Activated naive CD4-positive, alpha-beta T cell treated with anti-CD3 and anti-CD28 coated beads for 36 hours (primary cell): ENCODE measurements at regions not wholly inside any gene's neighbourhood (a gene's known extent, or its start where the extent isn't known, plus 50 kb on each side); places are given as distances from the start of the nearest gene placed in this dataset.
"Not testable (repeated sequence)": the region's sequence is repeated elsewhere in the genome, so short reads cannot be mapped to it uniquely, and the experiment has no call there.

Experiments used
- CTCF ChIA-PET: fragments of 350-600 bp; sonication (Branson Sonifier 250); formaldehyde crosslinking; loops from one replicate; lab custom pipeline; 2021; ENCODE audit warnings: antibody characterized with exemption; lab: Charles Lee
- DNase-seq: peaks from one replicate; pipeline ENCODE4 v3.0.0-alpha.2; 2020
- H3K27ac Mint-ChIP-seq: one replicate; pipeline ENCODE4 v1.8.0; 2021; ENCODE audit warnings: mild to moderate bottlenecking, mixed read lengths
- H3K27me3 Mint-ChIP-seq: one replicate; pipeline ENCODE4 v1.8.0; 2021; ENCODE audit warnings: low read depth, mixed read lengths
- H3K36me3 Mint-ChIP-seq: one replicate; pipeline ENCODE4 v1.8.0; 2021; ENCODE audit warnings: low read depth, mixed read lengths
- H3K4me1 Mint-ChIP-seq: one replicate; pipeline ENCODE4 v1.8.0; 2021; ENCODE audit warnings: low read depth, mixed read lengths
- H3K4me3 Mint-ChIP-seq: one replicate; pipeline ENCODE4 v1.8.0; 2021; ENCODE audit warnings: mild to moderate bottlenecking, moderate library complexity, mixed read lengths
- H3K9me3 Mint-ChIP-seq: one replicate; pipeline ENCODE4 v1.8.0; 2021; ENCODE audit warnings: mixed read lengths
- intact Hi-C: fragments of 100-400 bp; cut with micrococcal nuclease; formaldehyde crosslinking; loops from one replicate; pipeline ENCODE4 v1.15.1; 2023

DNA sequence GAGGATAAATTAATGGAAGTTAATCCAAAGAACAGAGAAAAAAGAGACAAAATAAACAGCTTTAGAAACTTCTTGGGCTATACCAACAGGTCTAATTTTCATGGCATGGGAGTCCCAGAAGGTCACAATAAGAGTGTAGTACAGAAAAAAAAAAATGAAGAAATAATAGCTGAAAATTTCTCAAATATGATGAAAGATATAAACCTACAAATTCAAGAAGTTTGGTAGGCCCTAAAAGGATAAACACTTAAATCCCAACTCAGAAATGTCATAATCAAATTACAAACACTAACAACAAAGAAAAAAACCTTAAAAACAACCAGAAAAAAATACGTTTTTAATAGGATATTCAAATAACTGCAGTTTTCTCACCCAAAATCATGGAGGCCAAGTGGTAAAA, 229.3 kb upstream of the ZEB2 start:
- no peak overlapping the region for H3K27ac Mint-ChIP-seq
- no peak overlapping the region for H3K4me3 Mint-ChIP-seq
- no peaks in the 10 kb centered on the region for H3K36me3 Mint-ChIP-seq
- H3K27me3 Mint-ChIP-seq: no peaks in the 10 kb centered on the region
- peaks cover 26% of the 10 kb centered on the region for H3K9me3 Mint-ChIP-seq
- DNase-seq: no peak
- no peaks in the 10 kb centered on the region for H3K4me1 Mint-ChIP-seq
- intact Hi-C loops: no loop called here
- CTCF ChIA-PET: no interaction called here

DNA sequence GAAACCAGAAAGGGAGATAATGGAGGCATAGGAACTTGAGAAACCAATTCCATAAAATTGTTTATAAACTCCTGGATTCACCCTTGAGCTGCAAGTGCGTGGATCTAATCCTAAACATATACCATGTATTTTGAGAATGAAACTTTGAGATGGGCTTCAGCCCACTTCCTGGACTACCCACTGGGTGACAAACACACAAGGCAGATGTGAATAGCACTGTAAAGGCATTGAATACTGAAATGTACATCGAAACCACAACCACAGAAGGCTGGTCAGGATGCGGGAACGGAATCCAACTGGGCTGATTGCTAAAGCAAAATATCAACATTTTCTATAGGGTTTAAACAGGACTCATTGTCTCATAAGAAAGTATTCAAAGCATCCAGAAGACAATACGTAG, 228.5 kb upstream of the ZEB2 start:
- Mint-ChIP-seq H3K4me3 (no peak overlapping the region), H3K27ac (no peak overlapping the region), H3K27me3 (no peaks in the 10 kb centered on the region), H3K4me1 (no peaks in the 10 kb centered on the region), H3K9me3 (peaks cover 26% of the 10 kb centered on the region), H3K36me3 (no peaks in the 10 kb centered on the region)
- intact Hi-C loops: no loop called here
- CTCF ChIA-PET: interaction anchor here (0.6 kb wide), 1 partner anchor 188 kb away, joined by 4 read pairs; no protein-coding TSS in a partner anchor
- no peak for DNase-seq

DNA sequence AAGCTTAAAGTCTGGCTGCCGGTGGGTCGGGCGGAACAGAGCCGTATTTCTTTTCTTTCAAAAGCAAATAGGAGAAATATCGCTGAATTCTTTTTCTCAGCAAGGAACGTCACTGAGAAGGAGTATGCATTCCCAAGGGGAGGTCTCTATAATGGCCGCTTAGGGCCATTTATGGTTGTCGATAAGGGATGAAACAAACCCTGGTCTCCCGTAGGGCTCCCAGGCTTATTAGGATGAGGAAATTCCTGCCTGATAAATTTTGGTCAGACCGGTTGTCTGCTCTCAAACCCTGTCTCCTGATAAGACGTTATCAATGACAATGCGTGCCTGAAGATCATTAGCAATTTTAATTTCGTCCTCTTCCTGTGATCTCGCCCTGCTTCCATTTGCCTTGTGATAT, 227.7 kb upstream of the ZEB2 start:
- Mint-ChIP-seq H3K9me3 (peaks cover 26% of the 10 kb centered on the region), H3K4me1 (no peaks in the 10 kb centered on the region), H3K27ac (no peak overlapping the region), H3K27me3 (no peaks in the 10 kb centered on the region), H3K4me3 (no peak overlapping the region), H3K36me3 (no peaks in the 10 kb centered on the region)
- intact Hi-C loops: no loop called here
- no peak for DNase-seq
- CTCF ChIA-PET: no interaction called here

DNA sequence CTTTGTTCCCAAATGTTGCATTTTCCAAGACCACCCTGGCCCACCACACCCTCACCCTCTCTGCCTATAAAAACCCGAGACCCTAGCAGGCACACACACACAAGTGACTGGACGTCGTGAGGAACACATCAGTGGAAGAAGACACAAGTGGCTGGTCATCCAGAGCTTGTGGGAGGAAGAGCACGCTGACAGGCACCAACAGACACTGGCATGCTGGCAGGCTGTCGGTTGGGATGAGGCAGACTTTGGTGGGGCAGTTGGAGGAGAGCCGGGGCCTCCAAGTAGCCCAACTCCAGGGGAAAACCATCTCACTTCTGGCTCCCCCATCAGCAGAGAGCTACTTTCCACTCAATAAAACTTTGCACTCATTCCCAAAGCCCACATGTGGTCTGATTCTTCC, 225.5 kb upstream of the ZEB2 start:
- DNase-seq: no peak
- Mint-ChIP-seq H3K36me3 (no peaks in the 10 kb centered on the region), H3K27me3 (no peaks in the 10 kb centered on the region), H3K9me3 (peaks cover 21% of the 10 kb centered on the region), H3K4me1 (no peaks in the 10 kb centered on the region), H3K4me3 (no peak overlapping the region), H3K27ac (no peak overlapping the region)
- intact Hi-C loops: no loop called here
- CTCF ChIA-PET: no interaction called here

DNA sequence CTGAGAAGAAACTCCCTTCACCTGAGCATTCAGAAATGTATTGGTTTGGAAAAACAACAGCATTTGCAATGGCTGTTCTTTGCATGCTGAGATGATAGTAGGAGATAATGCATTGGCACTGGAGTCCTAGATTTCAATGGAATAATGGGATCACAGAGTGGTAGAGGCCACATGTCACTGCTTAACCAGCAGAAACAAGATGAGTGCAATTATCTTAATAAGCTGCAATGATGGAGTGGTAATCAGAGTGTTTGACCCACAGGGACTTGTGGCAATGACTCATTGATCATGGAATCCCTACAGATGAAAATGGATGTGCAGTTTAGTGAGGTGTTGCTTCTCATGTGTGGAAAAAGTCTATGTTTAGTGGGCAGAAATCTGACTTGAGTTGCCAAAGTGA, 218.8 kb upstream of the ZEB2 start:
- no peak overlapping the region for H3K4me3 Mint-ChIP-seq
- no peak for DNase-seq
- H3K36me3 Mint-ChIP-seq: no peaks in the 10 kb centered on the region
- intact Hi-C loops: no loop called here
- peaks cover 3% of the 10 kb centered on the region for H3K9me3 Mint-ChIP-seq
- H3K27ac Mint-ChIP-seq: no peak overlapping the region
- H3K4me1 Mint-ChIP-seq: no peaks in the 10 kb centered on the region
- CTCF ChIA-PET: no interaction called here
- no peaks in the 10 kb centered on the region for H3K27me3 Mint-ChIP-seq

DNA sequence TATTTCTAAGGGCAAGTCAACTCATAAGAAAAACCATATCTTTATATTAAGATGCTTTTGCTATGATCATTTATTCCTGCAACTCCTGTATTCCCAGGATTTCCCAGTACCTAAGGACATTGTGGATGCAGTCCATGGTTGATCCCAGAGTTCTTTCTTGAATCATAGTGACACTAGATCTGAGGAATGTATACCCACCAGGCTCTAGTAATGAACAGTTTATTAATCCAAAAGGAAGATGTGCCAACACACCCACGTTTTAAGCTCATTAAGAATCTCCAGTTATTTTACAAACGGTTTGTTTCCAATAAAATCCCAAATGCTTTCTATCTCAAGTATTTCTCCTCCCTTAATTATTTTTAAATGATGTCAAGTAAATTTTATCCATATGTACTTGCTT, 210.8 kb upstream of the ZEB2 start:
- Mint-ChIP-seq H3K4me3 (no peak overlapping the region), H3K9me3 (peaks cover 3% of the 10 kb centered on the region), H3K36me3 (no peaks in the 10 kb centered on the region), H3K27ac (no peak overlapping the region), H3K27me3 (no peaks in the 10 kb centered on the region), H3K4me1 (no peaks in the 10 kb centered on the region)
- intact Hi-C loops: no loop called here
- CTCF ChIA-PET: no interaction called here
- DNase-seq: no peak

DNA sequence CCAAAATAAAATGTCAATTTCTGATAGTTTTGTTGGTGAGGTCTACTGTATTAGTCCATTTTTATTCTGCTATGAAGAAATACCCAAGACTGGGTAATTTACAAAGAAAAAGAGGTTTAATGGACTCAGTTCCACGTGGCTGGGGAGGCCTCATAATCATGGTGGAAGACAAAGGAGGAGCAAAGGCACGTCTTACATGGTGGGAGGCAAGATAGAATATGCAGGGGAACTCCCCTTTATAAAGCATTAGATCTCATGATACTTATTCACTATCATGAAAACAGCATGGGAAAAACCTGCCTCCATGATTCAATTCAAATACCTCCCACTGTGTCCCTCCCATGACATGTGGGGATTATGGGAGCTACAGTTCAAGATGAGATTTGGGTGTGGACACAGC, 204.5 kb upstream of the ZEB2 start:
- DNase-seq, H3K36me3 Mint-ChIP-seq, H3K27me3 Mint-ChIP-seq, H3K9me3 Mint-ChIP-seq, CTCF ChIA-PET, intact Hi-C loops, H3K4me3 Mint-ChIP-seq, H3K4me1 Mint-ChIP-seq, H3K27ac Mint-ChIP-seq: not testable (repeated sequence)

DNA sequence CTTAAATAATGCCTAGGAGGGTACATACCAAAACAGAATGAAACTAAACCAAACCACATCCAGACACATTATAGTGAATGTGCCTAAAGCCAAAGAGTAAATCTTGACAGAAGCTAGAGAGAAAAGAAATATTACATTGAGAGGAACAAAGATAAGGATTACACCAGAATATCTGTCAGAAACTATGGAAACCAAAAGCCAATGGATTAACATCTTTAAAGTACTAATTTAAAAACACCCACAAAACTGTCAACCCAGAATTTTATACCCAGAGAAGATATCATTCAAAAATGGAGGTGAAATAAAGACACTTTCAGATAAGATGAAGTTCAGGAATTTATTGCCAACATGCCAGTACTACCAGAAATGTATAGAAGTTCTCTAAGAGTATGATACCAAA, 198.5 kb upstream of the ZEB2 start:
- intact Hi-C loops: no loop called here
- Mint-ChIP-seq H3K9me3 (peaks cover 15% of the 10 kb centered on the region), H3K27me3 (no peaks in the 10 kb centered on the region), H3K4me3 (no peak overlapping the region), H3K27ac (no peak overlapping the region), H3K36me3 (no peaks in the 10 kb centered on the region), H3K4me1 (no peaks in the 10 kb centered on the region)
- CTCF ChIA-PET: no interaction called here
- no peak for DNase-seq

DNA sequence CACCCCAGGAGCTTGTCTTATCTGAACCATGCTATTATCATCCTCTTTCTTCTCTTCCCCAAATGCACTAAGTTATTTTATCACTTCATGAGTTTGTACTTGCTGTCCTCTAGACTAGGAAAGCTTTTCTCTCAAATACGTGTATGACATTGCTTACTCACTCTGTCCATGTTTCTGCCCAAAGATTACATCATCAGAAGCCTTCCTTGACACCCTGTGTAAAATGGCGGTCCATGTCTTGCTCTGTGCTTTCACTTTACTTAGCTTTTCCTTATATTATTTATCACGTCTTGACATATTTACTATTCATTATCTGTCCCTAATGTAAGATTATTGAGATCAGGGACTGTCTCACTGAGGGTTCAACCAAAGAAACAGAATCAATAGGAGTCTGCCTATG, 196.1 kb upstream of the ZEB2 start:
- no peaks in the 10 kb centered on the region for H3K4me1 Mint-ChIP-seq
- H3K4me3 Mint-ChIP-seq: no peak overlapping the region
- no peak for DNase-seq
- CTCF ChIA-PET: no interaction called here
- H3K27me3 Mint-ChIP-seq: no peaks in the 10 kb centered on the region
- H3K9me3 Mint-ChIP-seq: peaks cover 15% of the 10 kb centered on the region
- no peaks in the 10 kb centered on the region for H3K36me3 Mint-ChIP-seq
- no peak overlapping the region for H3K27ac Mint-ChIP-seq
- intact Hi-C loops: no loop called here

DNA sequence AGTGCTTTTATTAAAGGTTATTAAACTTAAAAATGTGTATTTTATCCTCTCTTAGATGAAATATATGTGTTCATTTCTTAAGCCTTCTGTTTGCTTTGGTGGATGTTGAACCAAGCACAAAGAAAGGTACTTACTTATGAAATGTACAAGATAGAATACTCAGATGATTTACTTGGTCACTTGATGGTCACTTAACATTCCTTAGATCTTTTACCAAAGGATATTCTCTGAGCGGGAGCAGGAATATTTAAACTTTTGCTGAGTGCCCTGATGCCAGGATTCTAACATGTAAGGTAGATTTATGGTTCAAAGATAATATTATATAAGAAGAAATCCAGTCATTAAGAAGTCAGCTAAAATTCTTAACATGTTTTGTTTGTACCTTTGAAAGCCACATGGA, 193.5 kb upstream of the ZEB2 start:
- Mint-ChIP-seq H3K27me3 (no peaks in the 10 kb centered on the region), H3K4me3 (no peak overlapping the region), H3K27ac (no peak overlapping the region), H3K9me3 (peaks cover 12% of the 10 kb centered on the region), H3K4me1 (no peaks in the 10 kb centered on the region), H3K36me3 (no peaks in the 10 kb centered on the region)
- intact Hi-C loops: no loop called here
- CTCF ChIA-PET: no interaction called here
- DNase-seq: no peak

DNA sequence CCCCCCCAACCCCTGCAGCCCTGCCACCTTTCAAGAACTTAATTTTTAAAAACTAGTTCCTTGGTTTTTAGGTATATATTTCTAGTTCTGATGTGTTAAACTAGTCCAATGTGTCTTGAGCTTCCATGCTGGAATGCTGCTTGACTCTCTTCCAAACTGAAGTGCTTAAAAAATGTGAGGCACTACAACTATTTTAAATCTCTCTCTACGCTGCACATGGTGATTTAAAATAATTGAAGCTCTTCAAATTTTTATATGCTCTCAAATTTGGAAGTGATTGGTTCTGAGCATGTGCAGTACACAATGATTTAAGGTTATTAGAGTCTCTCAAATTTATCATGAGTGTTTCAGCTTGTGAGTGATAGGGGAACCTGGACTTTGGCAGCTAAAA, 192.6 kb upstream of the ZEB2 start:
- CTCF ChIA-PET: no interaction called here
- Mint-ChIP-seq H3K36me3 (no peaks in the 10 kb centered on the region), H3K9me3 (peaks cover 3% of the 10 kb centered on the region), H3K4me1 (no peaks in the 10 kb centered on the region), H3K27me3 (no peaks in the 10 kb centered on the region), H3K27ac (no peak overlapping the region), H3K4me3 (no peak overlapping the region)
- intact Hi-C loops: no loop called here
- DNase-seq: no peak

DNA sequence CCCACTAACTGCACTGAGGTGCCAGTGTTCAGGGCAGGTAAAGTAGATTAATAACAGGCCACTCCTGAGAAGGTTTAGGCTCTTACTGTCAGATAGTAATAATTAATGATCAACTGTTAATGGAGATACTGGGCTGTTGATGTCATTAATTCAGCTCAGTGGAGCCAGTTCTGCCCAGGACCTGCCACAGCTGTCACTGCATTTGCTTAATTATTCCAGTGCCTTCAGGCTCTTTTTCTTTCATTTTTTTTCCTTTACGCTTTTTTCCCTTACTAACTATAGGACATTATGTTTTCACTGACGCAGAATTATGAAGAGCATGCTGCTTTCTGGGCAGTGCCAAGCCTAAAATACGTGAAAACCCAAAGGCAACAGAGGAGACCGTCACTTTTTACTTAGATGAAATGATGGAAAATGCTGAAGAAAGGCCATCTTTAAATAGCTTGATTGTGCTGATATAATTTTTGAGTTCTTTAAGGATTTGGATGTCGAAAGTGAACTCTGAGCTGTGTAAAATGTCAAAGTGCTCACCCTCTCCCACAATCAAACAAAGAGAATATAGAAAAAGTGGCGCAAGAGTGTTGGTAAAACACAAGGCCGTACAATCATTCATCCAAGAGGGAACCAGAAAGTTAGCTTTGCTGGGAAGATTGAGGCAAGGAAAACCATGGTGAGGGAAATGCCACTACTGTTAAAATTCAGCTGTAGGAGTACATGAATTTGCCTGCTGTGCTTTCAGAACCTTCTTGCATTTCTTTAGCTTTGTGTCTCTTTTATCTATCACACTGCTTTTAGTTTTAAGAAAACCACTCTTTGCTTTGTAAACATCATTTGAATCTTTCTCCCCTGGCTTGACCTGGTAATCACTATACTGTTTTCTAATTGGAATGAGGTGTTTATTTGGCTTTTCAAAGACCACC, 192.0 kb upstream of the ZEB2 start:
- H3K27ac Mint-ChIP-seq: no peak overlapping the region
- intact Hi-C loops: no loop called here
- DNase-seq: no peak
- no peaks in the 10 kb centered on the region for H3K9me3 Mint-ChIP-seq
- CTCF ChIA-PET: no interaction called here
- H3K27me3 Mint-ChIP-seq: no peaks in the 10 kb centered on the region
- H3K4me3 Mint-ChIP-seq: no peak overlapping the region
- H3K4me1 Mint-ChIP-seq: no peaks in the 10 kb centered on the region
- no peaks in the 10 kb centered on the region for H3K36me3 Mint-ChIP-seq

DNA sequence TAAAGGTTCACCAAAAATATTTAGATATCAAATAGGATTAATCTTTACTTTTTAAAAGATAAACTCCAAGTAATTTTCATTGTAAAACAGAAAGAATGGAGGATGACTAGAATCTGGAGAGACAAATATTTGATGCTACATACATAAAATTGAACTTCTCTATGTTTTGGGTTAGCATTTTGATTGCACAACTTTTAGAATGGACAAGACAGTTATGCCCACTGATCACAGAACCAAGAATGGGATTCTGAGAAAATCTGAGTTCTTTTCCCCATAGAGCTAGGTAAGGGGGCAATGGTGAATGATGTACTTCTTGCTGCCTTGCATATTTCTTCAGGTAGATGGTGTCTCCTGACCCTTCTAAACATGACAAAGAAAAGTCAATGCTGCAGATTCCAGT, 191.2 kb upstream of the ZEB2 start:
- no peak for DNase-seq
- Mint-ChIP-seq H3K27me3 (no peaks in the 10 kb centered on the region), H3K4me1 (no peaks in the 10 kb centered on the region), H3K9me3 (no peaks in the 10 kb centered on the region), H3K27ac (no peak overlapping the region), H3K4me3 (no peak overlapping the region), H3K36me3 (no peaks in the 10 kb centered on the region)
- CTCF ChIA-PET: no interaction called here
- intact Hi-C loops: no loop called here
